ENCODE measurements at regions not wholly inside any gene's neighbourhood (a gene's known extent, or its start where the extent isn't known, plus 50 kb on each side); places are given as distances from the start of the nearest gene placed in this dataset.
A peak's percentile ranks its signal among the peaks of the same experiment; 100 is the strongest.

GRCh38 chr6:112401083-112401482, 54.0 kb downstream of the RFPL4B start:
- H3K9me3 ChIP-seq = no peaks in the 10 kb centered on the region
- no peak for TF ChIP-seq CTCF (IDR thresholded peaks at IDR 0.05)
- no peaks in the 10 kb centered on the region for H3K4me1 ChIP-seq
- intact Hi-C loops (cut with DNase I) = no loop called here
- H3K27ac ChIP-seq = no peak overlapping the region
- no peaks in the 10 kb centered on the region for H3K36me3 ChIP-seq
- no peaks in the 10 kb centered on the region for H3K27me3 ChIP-seq (ENCODE audit: low read depth)
- no peak for ATAC-seq
- H3K4me3 ChIP-seq = no peak overlapping the region
- no peak for DNase-seq

- intact Hi-C loops (cut with DNase I) = no loop called here
- Histone ChIP-seq H3K36me3 (no peaks in the 10 kb centered on the region), H3K27ac (no peak overlapping the region), H3K9me3 (no peaks in the 10 kb centered on the region), H3K27me3 (ENCODE audit: low read depth) (no peaks in the 10 kb centered on the region), H3K4me3 (no peak overlapping the region), H3K4me1 (no peaks in the 10 kb centered on the region)
- ATAC-seq (no peak), DNase-seq (no peak)
- no peak for TF ChIP-seq CTCF (IDR thresholded peaks at IDR 0.05)
These were observed 60.0 kb downstream of the RFPL4B start for GRCh38 chr6:112407101-112407590.

- ATAC-seq = no peak
- intact Hi-C loops (cut with DNase I) = no loop called here
These were observed 61.4 kb downstream of the RFPL4B start for GRCh38 chr6:112408522-112408921.

GRCh38 chr6:112409311-112409710, 62.2 kb downstream of the RFPL4B start:
- no peak for TF ChIP-seq CTCF (IDR thresholded peaks at IDR 0.05)
- ATAC-seq = peak in 1 of 2 donors; percentile 74
- no peaks in the 10 kb centered on the region for H3K4me1 ChIP-seq
- intact Hi-C loops (cut with DNase I) = no loop called here
- no peak overlapping the region for H3K4me3 ChIP-seq
- DNase-seq = no peak
- H3K36me3 ChIP-seq = no peaks in the 10 kb centered on the region
- no peak overlapping the region for H3K27ac ChIP-seq
- H3K9me3 ChIP-seq = no peaks in the 10 kb centered on the region
- no peaks in the 10 kb centered on the region for H3K27me3 ChIP-seq (ENCODE audit: low read depth)

More at GRCh38 chr6:112408522-112408921, 61.4 kb downstream of the RFPL4B start:
- no peak overlapping the region for H3K27ac ChIP-seq
- H3K4me1 ChIP-seq = no peaks in the 10 kb centered on the region
- no peaks in the 10 kb centered on the region for H3K36me3 ChIP-seq
- no peaks in the 10 kb centered on the region for H3K27me3 ChIP-seq (ENCODE audit: low read depth)
- no peaks in the 10 kb centered on the region for H3K9me3 ChIP-seq
- DNase-seq = no peak
- H3K4me3 ChIP-seq = no peak overlapping the region
- no peak for TF ChIP-seq CTCF (IDR thresholded peaks at IDR 0.05)

GRCh38 chr6:112413780-112414179, 66.7 kb downstream of the RFPL4B start:
- Histone ChIP-seq H3K4me3 (no peak overlapping the region), H3K4me1 (no peaks in the 10 kb centered on the region), H3K9me3 (peaks cover 2% of the 10 kb centered on the region), H3K27ac (no peak overlapping the region), H3K27me3 (ENCODE audit: low read depth) (no peaks in the 10 kb centered on the region), H3K36me3 (no peaks in the 10 kb centered on the region)
- intact Hi-C loops (cut with DNase I) = no loop called here
- DNase-seq = no peak
- no peak for TF ChIP-seq CTCF (IDR thresholded peaks at IDR 0.05)
- ATAC-seq = no peak

GRCh38 chr6:112415366-112415765, 68.2 kb downstream of the RFPL4B start:
- Histone ChIP-seq H3K4me1 (no peaks in the 10 kb centered on the region), H3K4me3 (no peak overlapping the region), H3K27me3 (ENCODE audit: low read depth) (no peaks in the 10 kb centered on the region), H3K27ac (no peak overlapping the region), H3K9me3 (peaks cover 4% of the 10 kb centered on the region), H3K36me3 (no peaks in the 10 kb centered on the region)
- intact Hi-C loops (cut with DNase I) = no loop called here
- DNase-seq (no peak), ATAC-seq (no peak)
- no peak for TF ChIP-seq CTCF (IDR thresholded peaks at IDR 0.05)
